WTC11 (cell line): ENCODE measurements at regions not wholly inside any gene's neighbourhood (a gene's known extent, or its start where the extent isn't known, plus 50 kb on each side); places are given as distances from the start of the nearest gene placed in this dataset.
"Not testable (repeated sequence)": the region's sequence is repeated elsewhere in the genome, so short reads cannot be mapped to it uniquely, and the experiment has no call there.

Experiments
- ATAC-seq: fragments of 200-7000 bp; cut with Tn5 transposase; 2 replicates; pipeline ENCODE4 v1.10.0; 2021; ENCODE audit warnings: mild to moderate bottlenecking, moderate library complexity
- CTCF ChIA-PET: fragments of 300-600 bp; sonication (Branson Sonifier 250); formaldehyde crosslinking; loops from one replicate; lab custom pipeline; 2021; ENCODE audit warnings: antibody characterized with exemption; lab: Charles Lee
- POLR2A ChIA-PET: fragments of 350-600 bp; sonication (Branson Sonifier 250); formaldehyde crosslinking; loops from one replicate; lab custom pipeline; 2021; ENCODE audit warnings: antibody characterized with exemption; lab: Charles Lee
- DNase-seq: peaks from one replicate; pipeline ENCODE4 v3.0.0; 2021; ENCODE audit warnings: low spot score
- H3K27ac Mint-ChIP-seq: 2 replicates; pipeline ENCODE4 v1.8.0; 2021; ENCODE audit warnings: mixed read lengths
- H3K27me3 Mint-ChIP-seq: 2 replicates; pipeline ENCODE4 v1.8.0; 2021; ENCODE audit warnings: low read depth, mild to moderate bottlenecking, moderate library complexity, mixed read lengths
- H3K36me3 Mint-ChIP-seq: 2 replicates; pipeline ENCODE4 v1.8.0; 2021; ENCODE audit warnings: mixed read lengths
- H3K4me1 Mint-ChIP-seq: 2 replicates; pipeline ENCODE4 v1.8.0; 2022; ENCODE audit warnings: mixed read lengths
- H3K4me3 Mint-ChIP-seq: 2 replicates; pipeline ENCODE4 v1.8.0; 2021; ENCODE audit warnings: mild to moderate bottlenecking, moderate library complexity, mixed read lengths
- H3K9me3 Mint-ChIP-seq: 2 replicates; pipeline ENCODE4 v1.8.0; 2021; ENCODE audit warnings: mixed read lengths
- ELF4 ChIP-seq: sonication (generic); formaldehyde crosslinking; IDR thresholded peaks from 2 replicates; pipeline ENCODE4 v1.8.1; 2022; ENCODE audit warnings: low read depth, mild to moderate bottlenecking, moderate library complexity, missing genetic modification reagents
- IRF2 ChIP-seq: sonication (generic); formaldehyde crosslinking; IDR thresholded peaks from 2 replicates; pipeline ENCODE4 v1.8.0; 2022; ENCODE audit warnings: low read depth, missing genetic modification reagents, borderline replicate concordance
- MYBL2 ChIP-seq: sonication (generic); formaldehyde crosslinking; IDR thresholded peaks from 2 replicates; pipeline ENCODE4 v1.8.1; 2023; ENCODE audit warnings: mild to moderate bottlenecking, moderate library complexity, missing genetic modification reagents
- NR1H2 ChIP-seq: sonication (generic); formaldehyde crosslinking; IDR thresholded peaks from 2 replicates; pipeline ENCODE4 v1.9.0; 2021; ENCODE audit warnings: mild to moderate bottlenecking, moderate library complexity, missing genetic modification reagents
- SOX15 ChIP-seq: fragments of 250-450 bp; sonication (Bioruptor Pico); IDR thresholded peaks from 2 replicates; pipeline ENCODE4 v1.9.0; 2021; ENCODE audit warnings: mild to moderate bottlenecking
- TEAD4 ChIP-seq: sonication (generic); formaldehyde crosslinking; IDR thresholded peaks from 2 replicates; pipeline ENCODE4 v1.8.0; 2022; ENCODE audit warnings: mild to moderate bottlenecking, missing genetic modification reagents
- ZNF121 ChIP-seq: sonication (generic); formaldehyde crosslinking; IDR thresholded peaks from 2 replicates; pipeline ENCODE4 v1.8.0; 2023; ENCODE audit warnings: missing genetic modification reagents
- ZNF219 ChIP-seq: sonication (generic); formaldehyde crosslinking; IDR thresholded peaks from 2 replicates; pipeline ENCODE4 v1.8.0; 2023; ENCODE audit warnings: missing genetic modification reagents, mild to moderate bottlenecking, borderline replicate concordance
- ZNF317 ChIP-seq: sonication (generic); formaldehyde crosslinking; IDR thresholded peaks from 2 replicates; pipeline ENCODE4 v1.8.1; 2023; ENCODE audit warnings: low read depth, mild to moderate bottlenecking, moderate library complexity, missing genetic modification reagents, borderline replicate concordance
- ZNF416 ChIP-seq: fragments of 250-450 bp; sonication (Bioruptor Pico); IDR thresholded peaks from 2 replicates; pipeline ENCODE4 v1.9.0; 2021; ENCODE audit warnings: mild to moderate bottlenecking, inconsistent platforms
- TF ChIP-seq, protein P1 (sequence below): sonication (generic); formaldehyde crosslinking; IDR thresholded peaks from 2 replicates; pipeline ENCODE4 v1.8.1; 2023; ENCODE audit warnings: mild to moderate bottlenecking, missing genetic modification reagents, moderate library complexity
- TF ChIP-seq, protein P2 (sequence below): sonication (generic); formaldehyde crosslinking; IDR thresholded peaks from 2 replicates; pipeline ENCODE4 v1.8.0; 2022; ENCODE audit warnings: mild to moderate bottlenecking, missing genetic modification reagents
- TF ChIP-seq, protein P3 (sequence below): fragments of 200-600 bp; IDR thresholded peaks from 2 replicates; pipeline ENCODE4 v1.8.0; 2022; ENCODE audit warnings: antibody characterized with exemption
- TF ChIP-seq, protein P4 (sequence below): sonication (generic); formaldehyde crosslinking; IDR thresholded peaks from 2 replicates; pipeline ENCODE4 v1.8.0; 2022; ENCODE audit warnings: missing genetic modification reagents
- TF ChIP-seq, protein P5 (sequence below): fragments of 250-450 bp; sonication (Bioruptor Pico); IDR thresholded peaks from 2 replicates; pipeline ENCODE4 v1.8.0; 2021; ENCODE audit warnings: mild to moderate bottlenecking

DNA sequence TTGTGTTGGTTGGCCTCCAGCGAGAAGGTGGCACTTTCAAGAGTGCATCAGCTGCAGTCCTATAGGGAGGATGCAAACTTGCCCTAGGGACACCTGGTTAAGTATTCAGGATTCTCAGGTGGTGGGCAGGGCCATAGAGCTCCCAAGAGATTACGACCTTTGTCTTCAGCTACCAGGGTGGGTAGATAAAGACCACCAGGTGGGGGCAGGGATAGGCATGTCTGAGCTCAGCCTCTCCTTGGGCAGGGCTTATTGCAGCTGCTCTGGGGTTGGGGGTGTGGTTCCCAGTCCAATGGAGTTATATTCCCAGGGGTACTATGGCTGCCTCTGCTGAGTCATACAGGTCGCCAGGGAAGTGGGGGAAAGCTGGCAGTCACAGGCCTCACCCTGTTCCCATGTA lies 214.2 kb upstream of the OLFM3 start:
- H3K36me3 Mint-ChIP-seq, H3K4me3 Mint-ChIP-seq, ATAC-seq, H3K4me1 Mint-ChIP-seq, H3K27me3 Mint-ChIP-seq, H3K27ac Mint-ChIP-seq, DNase-seq, POLR2A ChIA-PET: not testable (repeated sequence)
- CTCF ChIA-PET: interaction anchor here (1.0 kb wide), 1 partner anchor 224 kb away, joined by 3 read pairs; no protein-coding TSS in a partner anchor
- H3K9me3 Mint-ChIP-seq: peaks cover 26% of the 10 kb centered on the region

DNA sequence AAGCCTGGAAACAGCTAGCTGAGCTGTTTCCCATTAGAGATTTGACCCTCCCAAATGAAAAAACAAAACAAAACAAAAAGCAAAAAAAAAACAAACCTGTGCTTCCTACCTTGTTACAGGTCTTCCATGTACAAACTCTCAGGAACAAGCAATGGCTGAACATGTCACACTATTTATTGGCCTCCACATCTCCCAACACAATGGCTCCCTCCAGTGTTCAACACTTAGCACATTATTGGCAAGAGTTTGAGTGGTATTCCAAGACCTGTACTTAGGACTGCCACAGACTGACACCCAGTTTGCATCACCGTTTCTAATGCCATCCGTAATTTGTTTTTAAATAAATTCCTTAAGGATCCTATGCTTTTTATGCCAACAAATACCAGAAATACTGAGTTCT lies 195.0 kb upstream of the OLFM3 start:
- CTCF ChIA-PET: interaction anchor here (1.2 to 1.6 kb wide), 3 partner anchors 196 to 538 kb away, joined by 3 to 4 read pairs (median 4); no protein-coding TSS in a partner anchor

DNA sequence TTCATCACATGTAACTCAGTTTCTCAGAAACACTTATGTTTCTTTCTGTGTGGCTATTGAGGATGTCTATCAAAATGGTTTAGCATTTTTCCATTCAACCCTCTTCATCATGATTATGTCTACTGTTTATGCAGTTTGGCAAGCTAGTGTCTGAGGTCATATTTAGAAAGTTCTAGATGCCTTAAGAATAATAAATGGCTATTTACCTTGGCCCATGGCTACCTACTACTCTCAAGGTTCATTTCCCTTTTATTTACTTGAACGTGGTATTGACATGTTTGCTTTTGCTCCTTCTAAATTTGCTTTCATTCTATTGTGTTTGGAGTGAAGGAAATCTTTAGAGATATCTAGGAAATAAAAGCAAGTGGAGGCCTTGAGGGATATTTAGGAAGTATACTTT lies 193.7 kb upstream of the OLFM3 start:
- Mint-ChIP-seq H3K4me1 (0 out of 2 replicates have a peak, but pooled peaks cover 6% of the 10 kb centered on the region), H3K27ac (no peak overlapping the region), H3K9me3 (no peaks in the 10 kb centered on the region), H3K27me3 (no peaks in the 10 kb centered on the region; the same call in 1 of the 2 replicates), H3K36me3 (no peaks in the 10 kb centered on the region), H3K4me3 (no peak overlapping the region)
- CTCF ChIA-PET: no interaction called here
- no peak for DNase-seq
- ATAC-seq: no peak
- POLR2A ChIA-PET: no interaction called here
- TF ChIP-seq, protein P1, sequence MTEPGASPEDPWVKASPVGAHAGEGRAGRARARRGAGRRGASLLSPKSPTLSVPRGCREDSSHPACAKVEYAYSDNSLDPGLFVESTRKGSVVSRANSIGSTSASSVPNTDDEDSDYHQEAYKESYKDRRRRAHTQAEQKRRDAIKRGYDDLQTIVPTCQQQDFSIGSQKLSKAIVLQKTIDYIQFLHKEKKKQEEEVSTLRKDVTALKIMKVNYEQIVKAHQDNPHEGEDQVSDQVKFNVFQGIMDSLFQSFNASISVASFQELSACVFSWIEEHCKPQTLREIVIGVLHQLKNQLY (CRISPR knock-in tag): no peak
- TF ChIP-seq, protein P2, sequence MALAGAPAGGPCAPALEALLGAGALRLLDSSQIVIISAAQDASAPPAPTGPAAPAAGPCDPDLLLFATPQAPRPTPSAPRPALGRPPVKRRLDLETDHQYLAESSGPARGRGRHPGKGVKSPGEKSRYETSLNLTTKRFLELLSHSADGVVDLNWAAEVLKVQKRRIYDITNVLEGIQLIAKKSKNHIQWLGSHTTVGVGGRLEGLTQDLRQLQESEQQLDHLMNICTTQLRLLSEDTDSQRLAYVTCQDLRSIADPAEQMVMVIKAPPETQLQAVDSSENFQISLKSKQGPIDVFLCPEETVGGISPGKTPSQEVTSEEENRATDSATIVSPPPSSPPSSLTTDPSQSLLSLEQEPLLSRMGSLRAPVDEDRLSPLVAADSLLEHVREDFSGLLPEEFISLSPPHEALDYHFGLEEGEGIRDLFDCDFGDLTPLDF (CRISPR knock-in tag): no peak
- no peak for TF ChIP-seq ELF4 (CRISPR knock-in tag)
- TF ChIP-seq SOX15 (CRISPR knock-in tag): no peak
- TF ChIP-seq, protein P3, sequence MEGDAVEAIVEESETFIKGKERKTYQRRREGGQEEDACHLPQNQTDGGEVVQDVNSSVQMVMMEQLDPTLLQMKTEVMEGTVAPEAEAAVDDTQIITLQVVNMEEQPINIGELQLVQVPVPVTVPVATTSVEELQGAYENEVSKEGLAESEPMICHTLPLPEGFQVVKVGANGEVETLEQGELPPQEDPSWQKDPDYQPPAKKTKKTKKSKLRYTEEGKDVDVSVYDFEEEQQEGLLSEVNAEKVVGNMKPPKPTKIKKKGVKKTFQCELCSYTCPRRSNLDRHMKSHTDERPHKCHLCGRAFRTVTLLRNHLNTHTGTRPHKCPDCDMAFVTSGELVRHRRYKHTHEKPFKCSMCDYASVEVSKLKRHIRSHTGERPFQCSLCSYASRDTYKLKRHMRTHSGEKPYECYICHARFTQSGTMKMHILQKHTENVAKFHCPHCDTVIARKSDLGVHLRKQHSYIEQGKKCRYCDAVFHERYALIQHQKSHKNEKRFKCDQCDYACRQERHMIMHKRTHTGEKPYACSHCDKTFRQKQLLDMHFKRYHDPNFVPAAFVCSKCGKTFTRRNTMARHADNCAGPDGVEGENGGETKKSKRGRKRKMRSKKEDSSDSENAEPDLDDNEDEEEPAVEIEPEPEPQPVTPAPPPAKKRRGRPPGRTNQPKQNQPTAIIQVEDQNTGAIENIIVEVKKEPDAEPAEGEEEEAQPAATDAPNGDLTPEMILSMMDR: no peak
- no peak for TF ChIP-seq ZNF121 (CRISPR knock-in tag)
- no peak for TF ChIP-seq ZNF219 (CRISPR knock-in tag)
- no peak for TF ChIP-seq MYBL2 (CRISPR knock-in tag)
- no peak for TF ChIP-seq IRF2 (CRISPR knock-in tag)
- no peak for TF ChIP-seq NR1H2
- no peak for TF ChIP-seq TEAD4 (CRISPR knock-in tag)
- TF ChIP-seq, protein P4, sequence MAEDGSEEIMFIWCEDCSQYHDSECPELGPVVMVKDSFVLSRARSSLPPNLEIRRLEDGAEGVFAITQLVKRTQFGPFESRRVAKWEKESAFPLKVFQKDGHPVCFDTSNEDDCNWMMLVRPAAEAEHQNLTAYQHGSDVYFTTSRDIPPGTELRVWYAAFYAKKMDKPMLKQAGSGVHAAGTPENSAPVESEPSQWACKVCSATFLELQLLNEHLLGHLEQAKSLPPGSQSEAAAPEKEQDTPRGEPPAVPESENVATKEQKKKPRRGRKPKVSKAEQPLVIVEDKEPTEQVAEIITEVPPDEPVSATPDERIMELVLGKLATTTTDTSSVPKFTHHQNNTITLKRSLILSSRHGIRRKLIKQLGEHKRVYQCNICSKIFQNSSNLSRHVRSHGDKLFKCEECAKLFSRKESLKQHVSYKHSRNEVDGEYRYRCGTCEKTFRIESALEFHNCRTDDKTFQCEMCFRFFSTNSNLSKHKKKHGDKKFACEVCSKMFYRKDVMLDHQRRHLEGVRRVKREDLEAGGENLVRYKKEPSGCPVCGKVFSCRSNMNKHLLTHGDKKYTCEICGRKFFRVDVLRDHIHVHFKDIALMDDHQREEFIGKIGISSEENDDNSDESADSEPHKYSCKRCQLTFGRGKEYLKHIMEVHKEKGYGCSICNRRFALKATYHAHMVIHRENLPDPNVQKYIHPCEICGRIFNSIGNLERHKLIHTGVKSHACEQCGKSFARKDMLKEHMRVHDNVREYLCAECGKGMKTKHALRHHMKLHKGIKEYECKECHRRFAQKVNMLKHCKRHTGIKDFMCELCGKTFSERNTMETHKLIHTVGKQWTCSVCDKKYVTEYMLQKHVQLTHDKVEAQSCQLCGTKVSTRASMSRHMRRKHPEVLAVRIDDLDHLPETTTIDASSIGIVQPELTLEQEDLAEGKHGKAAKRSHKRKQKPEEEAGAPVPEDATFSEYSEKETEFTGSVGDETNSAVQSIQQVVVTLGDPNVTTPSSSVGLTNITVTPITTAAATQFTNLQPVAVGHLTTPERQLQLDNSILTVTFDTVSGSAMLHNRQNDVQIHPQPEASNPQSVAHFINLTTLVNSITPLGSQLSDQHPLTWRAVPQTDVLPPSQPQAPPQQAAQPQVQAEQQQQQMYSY (CRISPR knock-in tag): no peak
- no peak for TF ChIP-seq ZNF416
- TF ChIP-seq, protein P5, sequence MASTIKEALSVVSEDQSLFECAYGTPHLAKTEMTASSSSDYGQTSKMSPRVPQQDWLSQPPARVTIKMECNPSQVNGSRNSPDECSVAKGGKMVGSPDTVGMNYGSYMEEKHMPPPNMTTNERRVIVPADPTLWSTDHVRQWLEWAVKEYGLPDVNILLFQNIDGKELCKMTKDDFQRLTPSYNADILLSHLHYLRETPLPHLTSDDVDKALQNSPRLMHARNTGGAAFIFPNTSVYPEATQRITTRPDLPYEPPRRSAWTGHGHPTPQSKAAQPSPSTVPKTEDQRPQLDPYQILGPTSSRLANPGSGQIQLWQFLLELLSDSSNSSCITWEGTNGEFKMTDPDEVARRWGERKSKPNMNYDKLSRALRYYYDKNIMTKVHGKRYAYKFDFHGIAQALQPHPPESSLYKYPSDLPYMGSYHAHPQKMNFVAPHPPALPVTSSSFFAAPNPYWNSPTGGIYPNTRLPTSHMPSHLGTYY (CRISPR knock-in tag): no peak
- TF ChIP-seq ZNF317: no peak

More for the DNA sequence above, 195.0 kb upstream of the OLFM3 start:
- DNase-seq (no peak), ATAC-seq (peak; percentile 95)
- no peak overlapping the region for H3K4me3 Mint-ChIP-seq
- no peaks in the 10 kb centered on the region for H3K9me3 Mint-ChIP-seq
- H3K27me3 Mint-ChIP-seq: no peaks in the 10 kb centered on the region; the same call in 1 of the 2 replicates
- H3K27ac Mint-ChIP-seq: no peak overlapping the region
- POLR2A ChIA-PET: no interaction called here
- TF ChIP-seq, protein P3: peak; percentile 45; the same call in 1 of the 2 replicates
- TF ChIP-seq NR1H2: no peak
- 0 out of 2 replicates have a peak, but pooled peaks cover 3% of the 10 kb centered on the region for H3K4me1 Mint-ChIP-seq
- H3K36me3 Mint-ChIP-seq: no peaks in the 10 kb centered on the region
